Stimulated activated CD8-positive, alpha-beta memory T cell treated with anti-CD3 and anti-CD28 coated beads, Interleukin-12 subunit alpha, Interleukin-12 subunit beta, amount 100 ng/mL, for 24 hours (primary cell): ENCODE measurements at regions not wholly inside any gene's neighbourhood (a gene's known extent, or its start where the extent isn't known, plus 50 kb on each side); places are given as distances from the start of the nearest gene placed in this dataset.

Source experiments
- DNase-seq: peaks from one replicate; pipeline ENCODE4 v3.0.0-alpha.2; 2020; ENCODE audit errors: extremely low read depth

GRCh38 chr9:551986-552929, 289.2 kb upstream of the DMRT1 start:
- DNase-seq: no peak

GRCh38 chr9:555493-555892, 286.0 kb upstream of the DMRT1 start:
- no peak for DNase-seq

GRCh38 chr9:556199-556598, 285.3 kb upstream of the DMRT1 start:
- no peak for DNase-seq

GRCh38 chr9:556675-557074, 284.8 kb upstream of the DMRT1 start:
- no peak for DNase-seq

GRCh38 chr9:557601-558201, 283.8 kb upstream of the DMRT1 start:
- no peak for DNase-seq

GRCh38 chr9:561427-561826, 280.1 kb upstream of the DMRT1 start:
- DNase-seq: no peak

GRCh38 chr9:563200-563599, 278.3 kb upstream of the DMRT1 start:
- no peak for DNase-seq

GRCh38 chr9:565528-565927, 276.0 kb upstream of the DMRT1 start:
- no peak for DNase-seq

GRCh38 chr9:567128-567746, 274.3 kb upstream of the DMRT1 start:
- no peak for DNase-seq

- DNase-seq: no peak
Observed at GRCh38 chr9:567747-568305, 273.7 kb upstream of the DMRT1 start.

- DNase-seq: no peak
Observed at GRCh38 chr9:569296-569695, 272.2 kb upstream of the DMRT1 start.

GRCh38 chr9:570187-570586, 271.3 kb upstream of the DMRT1 start:
- DNase-seq: no peak

- no peak for DNase-seq
Observed at GRCh38 chr9:571066-571465, 270.4 kb upstream of the DMRT1 start.

- no peak for DNase-seq
Observed at GRCh38 chr9:571741-572140, 269.8 kb upstream of the DMRT1 start.

GRCh38 chr9:573691-574410, 267.6 kb upstream of the DMRT1 start:
- DNase-seq: no peak

GRCh38 chr9:575139-575538, 266.4 kb upstream of the DMRT1 start:
- DNase-seq: no peak

- no peak for DNase-seq
Observed at GRCh38 chr9:580652-581342, 260.7 kb upstream of the DMRT1 start.

GRCh38 chr9:581673-582497, 259.6 kb upstream of the DMRT1 start:
- no peak for DNase-seq

- DNase-seq: no peak
Observed at GRCh38 chr9:582775-583174, 258.7 kb upstream of the DMRT1 start.

- no peak for DNase-seq
Observed at GRCh38 chr9:587527-587926, 254.0 kb upstream of the DMRT1 start.
